SK-N-SH treated with all-trans-retinoic acid at 6 μM for 48 hours (cell line): ENCODE measurements at regions not wholly inside any gene's neighbourhood (a gene's known extent, or its start where the extent isn't known, plus 50 kb on each side); places are given as distances from the start of the nearest gene placed in this dataset.

Source experiments
- ARNTL ChIP-seq: fragments of 450-650 bp; formaldehyde crosslinking; IDR thresholded peaks from 2 replicates; pipeline ENCODE4 v1.5.0; 2020; ENCODE audit warnings: low read depth, mild to moderate bottlenecking, moderate library complexity, borderline replicate concordance
- BACH2 ChIP-seq: fragments of 250-450 bp; sonication (Bioruptor Pico); IDR thresholded peaks from 2 replicates; pipeline ENCODE4 v1.9.0; 2021; ENCODE audit warnings: mild to moderate bottlenecking, borderline replicate concordance
- CSRNP3 ChIP-seq: fragments of 250-450 bp; sonication (Bioruptor Pico); IDR thresholded peaks from 2 replicates; pipeline ENCODE4 v1.5.1; 2021; ENCODE audit warnings: mild to moderate bottlenecking, moderate library complexity
- ESRRG ChIP-seq: fragments of 250-450 bp; sonication (Bioruptor Pico); IDR thresholded peaks from 2 replicates; pipeline ENCODE4 v1.6.1; 2021; ENCODE audit warnings: mild to moderate bottlenecking
- OSR1 ChIP-seq: fragments of 250-450 bp; sonication (Bioruptor Pico); IDR thresholded peaks from 2 replicates; pipeline ENCODE4 v1.8.0; 2022; ENCODE audit warnings: moderate library complexity, mild to moderate bottlenecking, inconsistent platforms
- PATZ1 ChIP-seq: fragments of 250-450 bp; sonication (Bioruptor Pico); IDR thresholded peaks from 2 replicates; pipeline ENCODE4 v1.8.0; 2020; ENCODE audit warnings: mild to moderate bottlenecking, moderate library complexity, borderline replicate concordance
- PPARA ChIP-seq: fragments of 250-450 bp; sonication (Bioruptor Pico); IDR thresholded peaks from 2 replicates; pipeline ENCODE4 v1.5.0; 2020; ENCODE audit warnings: mild to moderate bottlenecking, borderline replicate concordance
- RARB ChIP-seq: fragments of 250-450 bp; sonication (Bioruptor Pico); IDR thresholded peaks from 2 replicates; pipeline ENCODE4 v1.8.0; 2021; ENCODE audit warnings: mild to moderate bottlenecking, moderate library complexity
- TCF4 ChIP-seq: fragments of 250-450 bp; sonication (Bioruptor Pico); IDR thresholded peaks from 2 replicates; pipeline ENCODE4 v1.8.0; 2021; ENCODE audit warnings: mild to moderate bottlenecking, moderate library complexity, borderline replicate concordance
- ZC3H10 ChIP-seq: fragments of 250-450 bp; sonication (Bioruptor Pico); IDR thresholded peaks from 2 replicates; pipeline ENCODE4 v1.5.1; 2021; ENCODE audit warnings: mild to moderate bottlenecking, moderate library complexity
- ZFP3 ChIP-seq: fragments of 250-450 bp; sonication (Bioruptor Pico); IDR thresholded peaks from 2 replicates; pipeline ENCODE4 v1.5.0; 2020; ENCODE audit warnings: mild to moderate bottlenecking, moderate library complexity
- ZFP30 ChIP-seq: fragments of 450-650 bp; formaldehyde crosslinking; IDR thresholded peaks from 2 replicates; pipeline ENCODE4 v1.5.0; 2022; ENCODE audit warnings: mild to moderate bottlenecking, moderate library complexity
- ZNF70 ChIP-seq: fragments of 450-650 bp; formaldehyde crosslinking; IDR thresholded peaks from 2 replicates; pipeline ENCODE4 v1.5.0; 2020; ENCODE audit warnings: mild to moderate bottlenecking, moderate library complexity
- ZNF8 ChIP-seq: fragments of 450-650 bp; formaldehyde crosslinking; IDR thresholded peaks from 2 replicates; pipeline ENCODE4 v1.5.0; 2020; ENCODE audit warnings: mild to moderate bottlenecking, moderate library complexity

DNA sequence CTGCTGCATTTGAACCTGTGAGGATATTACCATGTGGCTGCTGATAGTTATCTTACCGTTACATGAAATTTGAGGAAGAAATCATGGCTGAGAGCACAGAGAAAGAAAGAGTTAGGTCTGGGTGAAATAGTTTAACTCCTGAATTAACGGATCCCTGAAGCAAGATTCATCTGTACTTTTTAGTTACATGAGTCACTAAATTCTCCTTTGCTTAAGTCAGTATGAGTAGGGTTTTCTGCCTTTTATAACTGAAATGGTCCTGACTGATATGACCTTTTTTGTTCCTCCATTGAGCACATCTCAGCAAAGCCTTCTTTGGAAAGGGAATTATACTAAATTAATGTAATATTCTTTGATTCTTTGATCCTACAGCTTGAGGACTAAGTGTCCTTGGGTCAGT, 333.3 kb upstream of the ZFP64 start:
- TF ChIP-seq BACH2 (no peak), ZNF70 (no peak), TCF4 (CRISPR knock-in tag) (no peak), ESRRG (CRISPR knock-in tag) (no peak), ZNF8 (CRISPR knock-in tag) (no peak), PATZ1 (no peak), ARNTL (CRISPR knock-in tag) (no peak), ZC3H10 (CRISPR knock-in tag) (no peak), ZFP3 (no peak), RARB (no peak), OSR1 (CRISPR knock-in tag) (no peak), PPARA (no peak), ZFP30 (CRISPR knock-in tag) (no peak), CSRNP3 (CRISPR knock-in tag) (no peak)
